ENCODE measurements at regions not wholly inside any gene's neighbourhood (a gene's known extent, or its start where the extent isn't known, plus 50 kb on each side); places are given as distances from the start of the nearest gene placed in this dataset.

- no peak for TF ChIP-seq POLR2AphosphoS5 (IDR thresholded peaks at IDR 0.05; ENCODE audit: low read depth, low read length)
- no peak for TF ChIP-seq REST (IDR thresholded peaks at IDR 0.05; ENCODE audit: insufficient read depth in 1 of 2, low read depth in 2 of 2, low read length in 2 of 2)
- TF ChIP-seq FOXP2 (optimal IDR thresholded peaks at IDR 0.05; ENCODE audit: borderline replicate concordance, extremely low read depth, extremely low read length, insufficient read depth) = no peak
- TF ChIP-seq SIN3A (IDR thresholded peaks at IDR 0.05; ENCODE audit: borderline replicate concordance, insufficient read depth, low read length) = no peak
- TF ChIP-seq TAF1 (IDR thresholded peaks at IDR 0.05; ENCODE audit: borderline replicate concordance, insufficient read depth, low read length) = no peak
Observed at GRCh38 chr2:19669559-19669958, 232.2 kb downstream of the TTC32 start.

- TF ChIP-seq POLR2AphosphoS5 (IDR thresholded peaks at IDR 0.05; ENCODE audit: low read depth, low read length) = no peak
- no peak for TF ChIP-seq REST (IDR thresholded peaks at IDR 0.05; ENCODE audit: insufficient read depth in 1 of 2, low read depth in 2 of 2, low read length in 2 of 2)
- TF ChIP-seq FOXP2 (optimal IDR thresholded peaks at IDR 0.05; ENCODE audit: borderline replicate concordance, extremely low read depth, extremely low read length, insufficient read depth) = no peak
- no peak for TF ChIP-seq TAF1 (IDR thresholded peaks at IDR 0.05; ENCODE audit: borderline replicate concordance, insufficient read depth, low read length)
- TF ChIP-seq SIN3A (IDR thresholded peaks at IDR 0.05; ENCODE audit: borderline replicate concordance, insufficient read depth, low read length) = no peak
Observed at GRCh38 chr2:19669126-19669525, 232.7 kb downstream of the TTC32 start.

GRCh38 chr2:19667536-19667949 lies 234.2 kb downstream of the TTC32 start:
- TF ChIP-seq SIN3A (IDR thresholded peaks at IDR 0.05; ENCODE audit: borderline replicate concordance, insufficient read depth, low read length) (no peak), REST (IDR thresholded peaks at IDR 0.05; ENCODE audit: insufficient read depth in 1 of 2, low read depth in 2 of 2, low read length in 2 of 2) (no peak), FOXP2 (optimal IDR thresholded peaks at IDR 0.05; ENCODE audit: borderline replicate concordance, extremely low read depth, extremely low read length, insufficient read depth) (no peak), POLR2AphosphoS5 (IDR thresholded peaks at IDR 0.05; ENCODE audit: low read depth, low read length) (no peak), TAF1 (IDR thresholded peaks at IDR 0.05; ENCODE audit: borderline replicate concordance, insufficient read depth, low read length) (no peak)

GRCh38 chr2:19667085-19667484 lies 234.7 kb downstream of the TTC32 start:
- no peak for TF ChIP-seq TAF1 (IDR thresholded peaks at IDR 0.05; ENCODE audit: borderline replicate concordance, insufficient read depth, low read length)
- no peak for TF ChIP-seq REST (IDR thresholded peaks at IDR 0.05; ENCODE audit: insufficient read depth in 1 of 2, low read depth in 2 of 2, low read length in 2 of 2)
- no peak for TF ChIP-seq POLR2AphosphoS5 (IDR thresholded peaks at IDR 0.05; ENCODE audit: low read depth, low read length)
- no peak for TF ChIP-seq FOXP2 (optimal IDR thresholded peaks at IDR 0.05; ENCODE audit: borderline replicate concordance, extremely low read depth, extremely low read length, insufficient read depth)
- TF ChIP-seq SIN3A (IDR thresholded peaks at IDR 0.05; ENCODE audit: borderline replicate concordance, insufficient read depth, low read length) = no peak

GRCh38 chr2:19664646-19665045 lies 237.1 kb downstream of the TTC32 start:
- TF ChIP-seq REST (IDR thresholded peaks at IDR 0.05; ENCODE audit: insufficient read depth in 1 of 2, low read depth in 2 of 2, low read length in 2 of 2) (no peak), SIN3A (IDR thresholded peaks at IDR 0.05; ENCODE audit: borderline replicate concordance, insufficient read depth, low read length) (no peak), POLR2AphosphoS5 (IDR thresholded peaks at IDR 0.05; ENCODE audit: low read depth, low read length) (no peak), FOXP2 (optimal IDR thresholded peaks at IDR 0.05; ENCODE audit: borderline replicate concordance, extremely low read depth, extremely low read length, insufficient read depth) (no peak), TAF1 (IDR thresholded peaks at IDR 0.05; ENCODE audit: borderline replicate concordance, insufficient read depth, low read length) (no peak)

All from PFSK-1 (cell line).